HCT116 (cell line): ENCODE measurements at regions not wholly inside any gene's neighbourhood (a gene's known extent, or its start where the extent isn't known, plus 50 kb on each side); places are given as distances from the start of the nearest gene placed in this dataset.

Experiments
- ATAC-seq: fragments of 200-7000 bp; cut with Tn5 transposase; 2 replicates; pipeline ENCODE4 v1.9.1; 2020; ENCODE audit warnings: mild to moderate bottlenecking, moderate library complexity
- BruUV-seq: library from RNA; stranded (reverse); fragments of 400-500 nt; replicated peaks from 2 replicates; lab custom pipeline; 2021; lab: Mats Ljungman, UMichigan
- CTCF ChIA-PET: fragments of 300-600 bp; sonication (Branson Sonifier 250); formaldehyde crosslinking; loops from one replicate; lab custom pipeline; 2021; ENCODE audit warnings: antibody characterized with exemption; lab: Charles Lee
- POLR2A ChIA-PET: fragments of 300-600, 350-600 bp; sonication (Branson Sonifier 250); formaldehyde crosslinking; loops from one replicate; lab custom pipeline; 2021; ENCODE audit warnings: antibody characterized with exemption; lab: Charles Lee
- RAD21 ChIA-PET, 2 experiments: fragments of 300-600 bp; sonication (Branson Sonifier 250); formaldehyde crosslinking; loops; one replicate each; lab custom pipeline; 2023; ENCODE audit warnings: low total read pairs in 2 of 2; ENCODE audit not compliant: uncharacterized antibody in 2 of 2, unreplicated experiment in 2 of 2, low non-redundant PET in 1 of 2; lab: Charles Lee
- DNase-seq: peaks from one replicate; pipeline ENCODE4 v3.0.0-alpha.2; 2010; ENCODE audit warnings: low read depth, low spot score
- H2AFZ ChIP-seq: fragments of 200-600 bp; shearing (Covaris generic), sonication (generic); 2 replicates; pipeline ENCODE4 v1.6.1; 2017; ENCODE audit warnings: low read depth, mixed run types, mixed read lengths, antibody characterized with exemption, low read length; ENCODE audit not compliant: poor library complexity, severe bottlenecking
- H3K27ac ChIP-seq: 2 replicates; pipeline ENCODE4 v1.5.1; 2012; ENCODE audit warnings: low read depth, low read length
- H3K27me3 ChIP-seq: fragments of 200-600 bp; sonication (generic); 2 replicates; pipeline ENCODE4 v1.6.1; 2016; ENCODE audit warnings: mixed run types, low read length, mixed read lengths; ENCODE audit not compliant: insufficient read depth
- H3K36me3 ChIP-seq, 2 experiments: fragments of 200-500 bp in 1 of 2; fragments of 200-600 bp in 1 of 2; sonication (Bioruptor generic) in 1 of 2; sonication (generic) in 1 of 2; 2 replicates each; pipeline versions ENCODE4 v1.5.1 to v1.6.1; 2014 to 2016; ENCODE audit warnings: low read length in 2 of 2, inconsistent platforms in 1 of 2, mixed read lengths in 1 of 2, mixed run types in 1 of 2; ENCODE audit not compliant: insufficient read depth in 2 of 2, control insufficient read depth in 1 of 2
- H3K4me1 ChIP-seq, 2 experiments: fragments of 200-600 bp in 1 of 2; sonication (generic) in 1 of 2; 2 replicates each; pipeline versions ENCODE4 v1.5.1 to v1.6.1; 2012 to 2017; ENCODE audit warnings: low read length in 2 of 2, inconsistent platforms in 1 of 2, mild to moderate bottlenecking in 1 of 2, mixed read lengths in 1 of 2, mixed run types in 1 of 2, moderate library complexity in 1 of 2; ENCODE audit not compliant: insufficient read depth in 2 of 2, control insufficient read depth in 1 of 2
- H3K4me2 ChIP-seq: fragments of 200-600 bp; sonication (generic); 2 replicates; pipeline ENCODE4 v1.6.1; 2017; ENCODE audit warnings: mixed run types, low read length, mixed read lengths
- H3K4me3 ChIP-seq, 2 experiments: fragments of 200-600 bp in 1 of 2; sonication (generic) in 1 of 2; replicated peaks in 1 of 2; 2 replicates each; pipeline ENCODE4 v1.5.1; 2011 to 2016; ENCODE audit warnings: low read length in 2 of 2, control low read depth in 1 of 2, low read depth in 1 of 2, mild to moderate bottlenecking in 1 of 2, mixed read lengths in 1 of 2, mixed run types in 1 of 2
- H3K79me2 ChIP-seq: fragments of 200-600 bp; sonication (generic); 2 replicates; pipeline ENCODE4 v1.6.1; 2017; ENCODE audit warnings: mild to moderate bottlenecking, mixed run types, low read length, moderate library complexity, mixed read lengths; ENCODE audit not compliant: insufficient read depth
- H3K9ac ChIP-seq: fragments of 200-600 bp; sonication (generic); 2 replicates; pipeline ENCODE4 v1.6.1; 2016; ENCODE audit warnings: low read length, mixed read lengths
- H3K9me2 ChIP-seq: fragments of 200-600 bp; sonication (generic), shearing (Covaris generic); 2 replicates; pipeline ENCODE4 v1.6.1; 2017; ENCODE audit warnings: mixed run types, mild to moderate bottlenecking, moderate library complexity; ENCODE audit not compliant: insufficient read depth
- H3K9me3 ChIP-seq, 2 experiments: fragments of 200-500 bp in 1 of 2; fragments of 200-600 bp in 1 of 2; sonication (Bioruptor generic) in 1 of 2; sonication (generic) in 1 of 2; 2 replicates each; pipeline ENCODE4 v1.6.1; 2014 to 2017; ENCODE audit warnings: low read length in 2 of 2, mixed read lengths in 2 of 2, inconsistent platforms in 1 of 2, low read depth in 1 of 2, mild to moderate bottlenecking in 1 of 2, mixed run types in 1 of 2, moderate library complexity in 1 of 2; ENCODE audit not compliant: control insufficient read depth in 1 of 2, insufficient read depth in 1 of 2
- H4K20me1 ChIP-seq: fragments of 200-600 bp; sonication (generic), shearing (Covaris generic); 2 replicates; pipeline ENCODE4 v1.6.1; 2017; ENCODE audit warnings: mixed run types, mild to moderate bottlenecking, moderate library complexity; ENCODE audit not compliant: insufficient read depth
- CBX3 ChIP-seq: IDR thresholded peaks from 2 replicates; pipeline ENCODE4 v1.6.1; 2012; ENCODE audit warnings: low read depth
- CEBPB ChIP-seq: IDR thresholded peaks from 2 replicates; pipeline ENCODE4 v1.6.1; 2012; ENCODE audit warnings: low read depth
- ELF1 ChIP-seq: IDR thresholded peaks from 2 replicates; pipeline ENCODE4 v1.6.1; 2012; ENCODE audit warnings: low read depth, borderline replicate concordance
- EZH2 ChIP-seq: fragments of 200-600 bp; sonication (generic); IDR thresholded peaks from 2 replicates; pipeline ENCODE4 v1.6.1; 2017; ENCODE audit warnings: antibody characterized with exemption, mixed run types
- EZH2phosphoT487 ChIP-seq: fragments of 200-600 bp; IDR thresholded peaks from 2 replicates; pipeline ENCODE4 v1.6.1; 2018; ENCODE audit warnings: antibody characterized with exemption, borderline replicate concordance
- FOSL1 ChIP-seq: IDR thresholded peaks from 2 replicates; pipeline ENCODE4 v1.6.1; 2012; ENCODE audit warnings: low read depth
- JUND ChIP-seq: IDR thresholded peaks from 2 replicates; pipeline ENCODE4 v1.6.1; 2012
- POLR2AphosphoS5 ChIP-seq: IDR thresholded peaks from 2 replicates; pipeline ENCODE4 v1.6.1; 2011; ENCODE audit warnings: mild to moderate bottlenecking, low read depth, low read length, moderate library complexity
- RAD21 ChIP-seq: IDR thresholded peaks from 2 replicates; pipeline ENCODE4 v1.6.1; 2012; ENCODE audit warnings: low read depth, mild to moderate bottlenecking
- SIN3A ChIP-seq: IDR thresholded peaks from 2 replicates; pipeline ENCODE4 v1.6.1; 2012; ENCODE audit warnings: low read depth
- SRF ChIP-seq: IDR thresholded peaks from 2 replicates; pipeline ENCODE4 v1.6.1; 2012; ENCODE audit warnings: low read depth
- TCF7L2 ChIP-seq: IDR thresholded peaks from 2 replicates; pipeline ENCODE4 v1.7.0; 2011; ENCODE audit warnings: borderline replicate concordance, inconsistent platforms; ENCODE audit not compliant: insufficient read depth, insufficient read length; ENCODE audit errors: extremely low read depth
- YY1 ChIP-seq: IDR thresholded peaks from 2 replicates; pipeline ENCODE4 v1.6.1; 2011; ENCODE audit warnings: low read length, low read depth, moderate library complexity, mild to moderate bottlenecking; ENCODE audit not compliant: insufficient replicate concordance; ENCODE audit errors: extremely low read depth
- ZFX ChIP-seq: fragments of 450-650 bp; IDR thresholded peaks from 2 replicates; pipeline ENCODE4 v1.6.1; 2017
- ZNF274 ChIP-seq: fragments of 200-500 bp; sonication (Bioruptor generic); IDR thresholded peaks from 2 replicates; pipeline ENCODE4 v1.6.1; 2014; ENCODE audit warnings: mild to moderate bottlenecking, low read depth, low read length, inconsistent platforms
- intact Hi-C: fragments of 100-400 bp; cut with micrococcal nuclease; formaldehyde crosslinking; loops from 2 replicates; pipeline ENCODE4 v1.10.0; 2022
- TF ChIP-seq, protein P1 (sequence below): IDR thresholded peaks from 2 replicates; pipeline ENCODE4 v1.6.1; 2011; ENCODE audit warnings: mild to moderate bottlenecking, low read length, moderate library complexity; ENCODE audit not compliant: insufficient replicate concordance; ENCODE audit errors: extremely low read depth

GRCh38 chr3:180531303-180532278, 70.4 kb upstream of the TTC14 start (continued):
- TF ChIP-seq, protein P1, sequence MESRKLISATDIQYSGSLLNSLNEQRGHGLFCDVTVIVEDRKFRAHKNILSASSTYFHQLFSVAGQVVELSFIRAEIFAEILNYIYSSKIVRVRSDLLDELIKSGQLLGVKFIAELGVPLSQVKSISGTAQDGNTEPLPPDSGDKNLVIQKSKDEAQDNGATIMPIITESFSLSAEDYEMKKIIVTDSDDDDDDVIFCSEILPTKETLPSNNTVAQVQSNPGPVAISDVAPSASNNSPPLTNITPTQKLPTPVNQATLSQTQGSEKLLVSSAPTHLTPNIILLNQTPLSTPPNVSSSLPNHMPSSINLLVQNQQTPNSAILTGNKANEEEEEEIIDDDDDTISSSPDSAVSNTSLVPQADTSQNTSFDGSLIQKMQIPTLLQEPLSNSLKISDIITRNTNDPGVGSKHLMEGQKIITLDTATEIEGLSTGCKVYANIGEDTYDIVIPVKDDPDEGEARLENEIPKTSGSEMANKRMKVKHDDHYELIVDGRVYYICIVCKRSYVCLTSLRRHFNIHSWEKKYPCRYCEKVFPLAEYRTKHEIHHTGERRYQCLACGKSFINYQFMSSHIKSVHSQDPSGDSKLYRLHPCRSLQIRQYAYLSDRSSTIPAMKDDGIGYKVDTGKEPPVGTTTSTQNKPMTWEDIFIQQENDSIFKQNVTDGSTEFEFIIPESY = no peak
- TF ChIP-seq CEBPB = no peak
- no peak for TF ChIP-seq SIN3A
- TF ChIP-seq EZH2 = no peak
- TF ChIP-seq YY1 = no peak
- TF ChIP-seq JUND = no peak
- TF ChIP-seq ZNF274 = no peak
- no peak for TF ChIP-seq ELF1

GRCh38 chr3:180534828-180535227, 67.1 kb upstream of the TTC14 start:
- no peak overlapping the region for H3K4me3 ChIP-seq
- ATAC-seq (no peak), DNase-seq (no peak)
- ChIA-PET CTCF (no interaction called here), POLR2A (no interaction called here), RAD21 (no interaction called here)
- no peak overlapping the region for H3K4me2 ChIP-seq
- H3K27ac ChIP-seq = no peak overlapping the region
- BruUV-seq = no TSS peak
- no peak for TF ChIP-seq FOSL1
- no peak for TF ChIP-seq SRF
- no peak for TF ChIP-seq TCF7L2
- no peak for TF ChIP-seq RAD21
- TF ChIP-seq POLR2AphosphoS5 = no peak
- no peak for TF ChIP-seq EZH2phosphoT487
- no peak for TF ChIP-seq CBX3
- no peak for TF ChIP-seq ELF1
- no peak for TF ChIP-seq ZFX
- H3K27me3 ChIP-seq = peaks cover 16% of the 10 kb centered on the region
- H4K20me1 ChIP-seq = no peaks in the 10 kb centered on the region
- no peaks in the 10 kb centered on the region for H3K79me2 ChIP-seq
- H2AFZ ChIP-seq = no peak overlapping the region
- H3K9ac ChIP-seq = no peak overlapping the region
- H3K4me1 ChIP-seq = no peaks in the 10 kb centered on the region
- H3K36me3 ChIP-seq = no peaks in the 10 kb centered on the region
- intact Hi-C loops = no loop called here
- no peaks in the 10 kb centered on the region for H3K9me3 ChIP-seq
- no peaks in the 10 kb centered on the region for H3K9me2 ChIP-seq
